RWPE1 (cell line): ENCODE measurements at regions not wholly inside any gene's neighbourhood (a gene's known extent, or its start where the extent isn't known, plus 50 kb on each side); places are given as distances from the start of the nearest gene placed in this dataset.

ENCODE experiments used
- CTCF ChIA-PET: fragments of 350-600 bp; sonication (Branson Sonifier 250); formaldehyde crosslinking; extraction: SDS; loops from one replicate; lab custom pipeline; 2021; lab: Yijun Ruan, JAX
- POLR2A ChIA-PET: fragments of 400-600 bp; formaldehyde crosslinking; extraction: SDS; loops from one replicate; lab custom pipeline; 2020; ENCODE audit warnings: antibody characterized with exemption; ENCODE audit not compliant: low non-redundant PET; lab: Yijun Ruan, JAX
- DNase-seq: peaks from one replicate; pipeline ENCODE4 v3.0.0; 2012; ENCODE audit warnings: low spot score
- H3K27ac ChIP-seq: fragments of 450-650 bp; 2 replicates; pipeline ENCODE4 v1.5.1; 2017
- TF ChIP-seq, protein P1 (sequence below): fragments of 450-650 bp; conservative IDR thresholded peaks from 2 replicates; pipeline ENCODE4 v1.5.1; 2017; ENCODE audit warnings: low read depth, mild to moderate bottlenecking

DNA sequence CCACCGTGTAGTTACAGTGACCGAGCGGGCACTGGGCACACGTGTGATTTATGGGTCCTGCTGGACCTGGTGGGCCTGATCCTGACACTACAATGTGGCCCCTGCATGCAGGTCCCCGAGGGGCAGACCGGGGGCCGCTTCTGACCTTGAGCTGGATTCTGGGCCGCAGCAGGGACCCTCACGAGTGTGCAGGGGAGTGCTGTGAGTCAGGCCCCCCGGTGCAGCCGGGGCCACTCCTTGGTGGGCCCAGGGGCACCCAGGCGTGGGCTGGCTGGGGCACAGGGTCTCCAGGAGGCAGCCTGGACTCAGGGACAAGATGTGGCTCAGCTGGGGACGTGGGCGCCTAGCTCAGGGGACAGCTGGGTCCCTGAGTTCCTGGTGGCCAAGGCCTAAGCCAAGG, 77.5 kb upstream of the TTC34 start:
- ChIA-PET POLR2A (no interaction called here), CTCF (no interaction called here)
- no peak for DNase-seq
- H3K27ac ChIP-seq: no peak overlapping the region
- TF ChIP-seq, protein P1, sequence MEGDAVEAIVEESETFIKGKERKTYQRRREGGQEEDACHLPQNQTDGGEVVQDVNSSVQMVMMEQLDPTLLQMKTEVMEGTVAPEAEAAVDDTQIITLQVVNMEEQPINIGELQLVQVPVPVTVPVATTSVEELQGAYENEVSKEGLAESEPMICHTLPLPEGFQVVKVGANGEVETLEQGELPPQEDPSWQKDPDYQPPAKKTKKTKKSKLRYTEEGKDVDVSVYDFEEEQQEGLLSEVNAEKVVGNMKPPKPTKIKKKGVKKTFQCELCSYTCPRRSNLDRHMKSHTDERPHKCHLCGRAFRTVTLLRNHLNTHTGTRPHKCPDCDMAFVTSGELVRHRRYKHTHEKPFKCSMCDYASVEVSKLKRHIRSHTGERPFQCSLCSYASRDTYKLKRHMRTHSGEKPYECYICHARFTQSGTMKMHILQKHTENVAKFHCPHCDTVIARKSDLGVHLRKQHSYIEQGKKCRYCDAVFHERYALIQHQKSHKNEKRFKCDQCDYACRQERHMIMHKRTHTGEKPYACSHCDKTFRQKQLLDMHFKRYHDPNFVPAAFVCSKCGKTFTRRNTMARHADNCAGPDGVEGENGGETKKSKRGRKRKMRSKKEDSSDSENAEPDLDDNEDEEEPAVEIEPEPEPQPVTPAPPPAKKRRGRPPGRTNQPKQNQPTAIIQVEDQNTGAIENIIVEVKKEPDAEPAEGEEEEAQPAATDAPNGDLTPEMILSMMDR: no peak

DNA sequence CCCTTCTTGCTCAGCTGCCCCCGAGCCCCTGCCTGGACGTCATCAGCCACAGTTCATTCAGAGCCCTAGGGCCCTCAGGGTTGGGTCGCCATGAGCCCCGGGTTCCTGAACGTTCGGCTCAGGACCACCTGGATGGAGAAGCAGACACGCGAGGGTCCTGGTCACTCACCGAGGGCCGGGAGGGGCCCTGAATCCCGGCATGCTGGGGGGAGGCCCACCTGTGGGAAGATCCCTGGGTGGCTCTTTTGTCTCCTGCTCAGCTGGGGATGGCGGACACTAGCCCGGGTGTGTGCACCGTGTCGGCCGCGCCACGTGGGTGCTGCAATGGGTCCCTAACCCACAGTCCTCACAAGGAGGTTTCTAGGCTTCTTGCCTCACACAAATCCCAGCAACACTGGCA, 78.1 kb upstream of the TTC34 start:
- no peak overlapping the region for H3K27ac ChIP-seq
- CTCF ChIA-PET: no interaction called here
- no peak for DNase-seq
- TF ChIP-seq, protein P1: no peak
- POLR2A ChIA-PET: no interaction called here

DNA sequence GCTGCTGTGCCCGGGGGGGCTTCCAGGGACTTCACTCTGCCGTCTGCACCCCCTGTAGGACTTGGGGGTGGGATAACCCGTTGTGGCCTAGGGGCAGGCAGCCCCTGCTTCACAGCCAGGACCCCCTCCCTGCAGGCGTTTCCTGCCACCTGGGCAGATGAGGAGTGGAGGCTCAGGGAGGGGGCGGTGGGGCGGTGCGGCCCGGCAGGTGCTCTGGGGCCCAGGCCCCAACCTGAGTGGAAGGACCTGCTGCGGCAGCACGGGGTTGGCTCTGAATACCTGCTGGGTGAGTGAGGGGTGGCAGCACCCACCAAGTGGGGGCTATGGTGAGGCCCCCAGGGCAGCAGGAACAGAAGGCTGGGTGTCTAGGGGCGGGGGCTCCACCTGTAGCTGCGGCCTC, 78.6 kb upstream of the TTC34 start:
- TF ChIP-seq, protein P1: no peak
- ChIA-PET POLR2A (no interaction called here), CTCF (no interaction called here)
- DNase-seq: no peak
- H3K27ac ChIP-seq: no peak overlapping the region

DNA sequence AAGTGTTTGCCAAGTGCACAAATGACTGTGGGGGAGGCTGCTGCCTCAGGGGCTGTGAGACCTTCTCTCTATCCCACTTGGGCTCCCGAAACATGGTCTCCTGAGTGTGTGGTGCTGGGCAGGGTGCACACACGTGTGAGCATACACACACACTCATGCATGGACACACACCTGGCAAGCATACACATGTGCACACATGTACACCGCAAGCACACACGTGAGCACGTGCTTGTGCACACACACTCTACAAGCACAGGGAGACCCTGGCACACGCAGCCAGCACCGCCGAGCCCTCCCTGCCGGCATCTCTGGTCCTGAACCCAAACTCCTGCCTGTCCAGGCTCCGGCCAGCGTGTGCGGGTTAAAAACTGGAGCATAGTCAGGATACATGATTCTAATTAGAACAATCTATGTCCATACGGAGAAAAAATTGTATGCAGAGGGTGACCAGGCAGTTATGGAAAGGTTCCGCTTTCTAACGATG, 79.4 kb upstream of the TTC34 start:
- POLR2A ChIA-PET: no interaction called here

DNA sequence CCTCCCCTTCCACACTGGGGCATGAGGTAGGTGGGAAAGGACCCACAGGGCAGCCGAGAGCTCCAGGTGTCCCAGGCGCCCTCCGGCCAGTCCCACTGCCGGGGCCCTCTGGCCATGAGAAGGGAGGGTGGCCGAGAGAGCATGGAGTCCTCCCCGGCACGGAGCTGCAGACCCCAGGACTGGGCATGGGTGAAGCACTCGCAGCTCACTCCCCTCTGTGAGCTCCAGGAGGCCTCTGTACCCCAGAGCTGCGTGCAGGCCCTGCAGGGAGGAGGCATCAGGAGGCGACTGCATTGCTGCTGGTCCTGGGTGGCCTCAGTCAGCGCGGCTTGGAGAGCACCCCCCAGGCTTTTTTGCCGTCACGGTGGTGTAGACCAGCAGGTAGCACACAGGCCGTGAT, 80.1 kb upstream of the TTC34 start:
- ChIA-PET CTCF (no interaction called here), POLR2A (no interaction called here)
- TF ChIP-seq, protein P1: no peak
- no peak for DNase-seq
- H3K27ac ChIP-seq: no peak overlapping the region

More for the DNA sequence above, 79.4 kb upstream of the TTC34 start:
- DNase-seq: no peak
- no peak overlapping the region for H3K27ac ChIP-seq
- CTCF ChIA-PET: no interaction called here
- TF ChIP-seq, protein P1: no peak

DNA sequence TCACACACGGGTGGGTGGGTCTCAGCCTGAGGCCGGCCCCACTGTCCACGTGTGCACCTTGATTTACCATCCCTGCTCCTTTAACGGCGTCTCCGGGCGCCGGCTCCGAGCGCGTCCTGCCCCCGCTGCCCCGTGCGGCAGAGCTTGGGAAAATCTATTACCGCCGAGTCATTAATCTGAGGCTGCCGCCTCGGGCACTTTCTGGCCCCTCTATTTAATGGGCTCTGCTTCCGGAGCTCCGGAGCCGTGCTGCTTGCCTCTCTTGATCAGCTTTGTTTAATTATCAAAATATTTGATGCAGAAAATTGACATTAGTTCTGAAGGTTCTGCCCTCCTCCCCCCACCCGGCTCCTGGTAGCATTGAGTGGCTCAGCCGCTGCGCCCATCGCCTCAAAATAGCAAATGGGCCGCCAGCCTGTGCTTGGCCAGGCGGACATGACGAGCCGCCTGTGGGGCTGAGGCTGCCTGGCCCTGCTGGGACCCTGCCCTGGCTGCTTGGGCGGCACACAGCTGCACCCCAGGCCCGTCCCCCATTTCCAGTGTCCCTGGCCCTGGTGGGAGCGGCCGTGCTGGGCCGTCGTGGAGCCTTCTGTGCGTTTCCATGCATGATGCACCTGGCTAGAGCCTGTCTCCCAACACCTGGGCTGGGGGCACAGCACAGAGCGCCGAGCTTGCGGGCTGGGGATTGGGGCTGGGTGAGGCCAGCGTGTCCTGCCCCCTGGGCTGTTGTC, 81.6 kb upstream of the TTC34 start:
- no peak for DNase-seq
- CTCF ChIA-PET: interaction anchor here (0.6 kb wide), 1 partner anchor 8 kb away, joined by 3 read pairs; no protein-coding TSS in a partner anchor

More for the DNA sequence above, 81.6 kb upstream of the TTC34 start:
- TF ChIP-seq, protein P1: no peak
- no peak overlapping the region for H3K27ac ChIP-seq
- POLR2A ChIA-PET: no interaction called here
